C4-2B (cell line): ENCODE measurements at regions not wholly inside any gene's neighbourhood (a gene's known extent, or its start where the extent isn't known, plus 50 kb on each side); places are given as distances from the start of the nearest gene placed in this dataset.

Experiments used
- CTCF ChIP-seq: fragments of 450-650 bp; conservative IDR thresholded peaks from 2 replicates; pipeline ENCODE4 v1.5.1; 2017; ENCODE audit warnings: mild to moderate bottlenecking
- ZFX ChIP-seq: fragments of 450-650 bp; IDR thresholded peaks from 2 replicates; pipeline ENCODE4 v1.6.1; 2017

- no peak for TF ChIP-seq CTCF
- no peak for TF ChIP-seq ZFX
Measured at GRCh38 chr13:31882794-31883193, 143.5 kb downstream of the RXFP2 start.
